Left lung (tissue), 4 donors: ENCODE measurements at regions not wholly inside any gene's neighbourhood (a gene's known extent, or its start where the extent isn't known, plus 50 kb on each side); places are given as distances from the start of the nearest gene placed in this dataset.

ENCODE experiments used
- ATAC-seq: fragments of 200-7000 bp; cut with Tn5 transposase; one replicate; pipeline ENCODE4 v1.9.1; 2020; ENCODE audit warnings: moderate library complexity
- DNase-seq, 4 donors: peaks; one replicate each; pipeline ENCODE4 v3.0.0-alpha.2; 2013 to 2020
- H3K27ac ChIP-seq, 2 donors: fragments of 200-600 bp; sonication (generic) in 1 of 2; one replicate each; pipeline versions ENCODE4 v1.5.0 to v1.8.0; 2020 to 2021
- H3K27me3 ChIP-seq, 2 donors: fragments of 200-600 bp; sonication (generic) in 1 of 2; one replicate each; pipeline versions ENCODE4 v1.5.0 to v1.8.0; 2020 to 2021
- H3K36me3 ChIP-seq, 2 donors: fragments of 200-600 bp; sonication (generic) in 1 of 2; one replicate each; pipeline versions ENCODE4 v1.5.0 to v1.8.0; 2020 to 2021
- H3K4me1 ChIP-seq, 2 donors: fragments of 200-600 bp; one replicate each; pipeline ENCODE4 v1.8.0; 2021
- H3K4me3 ChIP-seq, 2 donors: fragments of 200-600 bp; sonication (generic) in 1 of 2; one replicate each; pipeline versions ENCODE4 v1.5.0 to v1.8.0; 2020 to 2021; ENCODE audit warnings: mild to moderate bottlenecking in 1 of 2
- H3K9me3 ChIP-seq, 2 donors: fragments of 200-600 bp; sonication (generic) in 1 of 2; one replicate each; pipeline versions ENCODE4 v1.5.0 to v1.8.0; 2020 to 2021
- intact Hi-C, 2 donors: fragments of 100-400 bp; cut with DNase I; formaldehyde crosslinking; loops; one replicate each; pipeline versions ENCODE4 v1.11.2 to v1.14.2; 2022
- TF ChIP-seq, protein P1 (sequence below), 2 donors: fragments of 200-600 bp; sonication (generic) in 1 of 2; IDR thresholded peaks; one replicate each; pipeline versions ENCODE4 v1.5.0 to v1.8.0; 2021; ENCODE audit warnings: antibody characterized with exemption in 2 of 2
- donor health status: DM: no; HTN: yes; CAD: no.
- donor health status: DM: no; HTN: no; CAD: no.

- H3K27me3 ChIP-seq, result peaks cover 7 to 45% of the 10 kb centered on the region in 2 donors
- DNase-seq, result peak; percentile 7 to 85 (median 42)
- H3K36me3 ChIP-seq, result no peaks in the 10 kb centered on the region
- peak overlapping the region; percentile 20 to 22 for H3K4me3 ChIP-seq
- TF ChIP-seq, protein P1, sequence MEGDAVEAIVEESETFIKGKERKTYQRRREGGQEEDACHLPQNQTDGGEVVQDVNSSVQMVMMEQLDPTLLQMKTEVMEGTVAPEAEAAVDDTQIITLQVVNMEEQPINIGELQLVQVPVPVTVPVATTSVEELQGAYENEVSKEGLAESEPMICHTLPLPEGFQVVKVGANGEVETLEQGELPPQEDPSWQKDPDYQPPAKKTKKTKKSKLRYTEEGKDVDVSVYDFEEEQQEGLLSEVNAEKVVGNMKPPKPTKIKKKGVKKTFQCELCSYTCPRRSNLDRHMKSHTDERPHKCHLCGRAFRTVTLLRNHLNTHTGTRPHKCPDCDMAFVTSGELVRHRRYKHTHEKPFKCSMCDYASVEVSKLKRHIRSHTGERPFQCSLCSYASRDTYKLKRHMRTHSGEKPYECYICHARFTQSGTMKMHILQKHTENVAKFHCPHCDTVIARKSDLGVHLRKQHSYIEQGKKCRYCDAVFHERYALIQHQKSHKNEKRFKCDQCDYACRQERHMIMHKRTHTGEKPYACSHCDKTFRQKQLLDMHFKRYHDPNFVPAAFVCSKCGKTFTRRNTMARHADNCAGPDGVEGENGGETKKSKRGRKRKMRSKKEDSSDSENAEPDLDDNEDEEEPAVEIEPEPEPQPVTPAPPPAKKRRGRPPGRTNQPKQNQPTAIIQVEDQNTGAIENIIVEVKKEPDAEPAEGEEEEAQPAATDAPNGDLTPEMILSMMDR (IDR thresholded peaks at IDR 0.05), result peak; percentile 59 to 65
- intact Hi-C loops, result no loop called here
- no peak overlapping the region for H3K27ac ChIP-seq
- ATAC-seq, result peak; percentile 96
- H3K4me1 ChIP-seq, result no peaks in the 10 kb centered on the region
- no peaks in the 10 kb centered on the region for H3K9me3 ChIP-seq
Measured at GRCh38 chr2:88350331-88351248, 101.9 kb downstream of the FOXI3 start.

DNA sequence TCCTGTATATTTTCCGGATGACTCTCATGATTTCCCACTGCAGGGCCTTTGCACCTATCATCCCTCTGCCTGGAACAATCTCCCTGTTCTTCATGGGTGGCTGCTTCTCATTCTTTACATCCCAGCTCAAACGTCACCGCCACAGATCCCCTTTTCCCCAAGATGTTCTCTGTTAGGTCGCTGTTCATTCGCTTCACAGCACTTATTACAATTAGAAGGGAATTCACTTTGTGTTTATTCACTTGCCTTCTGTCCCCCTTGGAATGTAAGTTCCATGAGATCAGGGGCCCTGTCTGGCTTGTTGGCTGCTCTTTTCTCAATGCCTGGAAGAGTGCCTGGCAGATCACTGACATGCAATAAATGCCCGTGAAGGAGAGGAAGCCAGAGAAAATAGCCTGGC is 106.7 kb downstream of the FOXI3 start:
- ATAC-seq (no peak), DNase-seq (no peak)
- TF ChIP-seq, protein P1 (IDR thresholded peaks at IDR 0.05), result no peak
- H3K27ac ChIP-seq, result no peak overlapping the region
- no peaks in the 10 kb centered on the region for H3K36me3 ChIP-seq
- peaks cover 5 to 31% of the 10 kb centered on the region in 2 donors for H3K27me3 ChIP-seq
- H3K4me3 ChIP-seq, result no peak overlapping the region
- intact Hi-C loops, result no loop called here
- H3K9me3 ChIP-seq, result no peaks in the 10 kb centered on the region
- no peaks in the 10 kb centered on the region for H3K4me1 ChIP-seq

- no peak for ATAC-seq
- TF ChIP-seq, protein P1 (IDR thresholded peaks at IDR 0.05), result no peak
- intact Hi-C loops, result no loop called here
- Histone ChIP-seq H3K4me1 (no peaks in the 10 kb centered on the region), H3K27me3 (peaks cover 0 to 4% of the 10 kb centered on the region in 2 donors), H3K9me3 (peaks cover 0 to 3% of the 10 kb centered on the region in 2 donors), H3K27ac (no peak overlapping the region), H3K36me3 (no peaks in the 10 kb centered on the region), H3K4me3 (no peak overlapping the region)
- DNase-seq, result no peak
Measured at GRCh38 chr2:88342749-88343148, 109.7 kb downstream of the FOXI3 start.

DNA sequence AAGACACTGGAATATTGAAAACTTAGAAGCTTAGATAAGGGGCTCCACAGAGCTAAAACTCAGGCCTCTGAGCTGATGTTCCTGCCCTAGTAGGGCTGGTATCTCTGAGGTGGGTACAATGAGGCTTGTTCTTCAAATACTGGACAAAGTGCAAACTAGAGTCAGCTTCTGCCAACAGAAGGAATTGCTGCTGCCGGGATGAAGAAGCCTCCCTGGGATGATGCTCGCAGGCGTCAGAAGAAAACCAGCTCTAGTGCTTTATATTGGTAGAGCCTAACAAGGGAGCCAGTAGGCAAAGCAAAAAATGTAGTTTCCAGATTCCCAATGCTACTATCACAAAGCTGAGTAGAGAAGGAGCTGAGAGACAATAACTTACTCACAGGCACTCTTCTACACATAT is 118.1 kb downstream of the FOXI3 start:
- H3K4me1 ChIP-seq, result no peaks in the 10 kb centered on the region
- DNase-seq, result no peak
- H3K27ac ChIP-seq, result no peak overlapping the region
- TF ChIP-seq, protein P1 (IDR thresholded peaks at IDR 0.05), result no peak
- H3K4me3 ChIP-seq, result no peak overlapping the region
- intact Hi-C loops, result no loop called here
- ATAC-seq, result no peak
- peaks cover 0 to 6% of the 10 kb centered on the region in 2 donors for H3K27me3 ChIP-seq
- H3K9me3 ChIP-seq, result no peaks in the 10 kb centered on the region
- no peaks in the 10 kb centered on the region for H3K36me3 ChIP-seq

DNA sequence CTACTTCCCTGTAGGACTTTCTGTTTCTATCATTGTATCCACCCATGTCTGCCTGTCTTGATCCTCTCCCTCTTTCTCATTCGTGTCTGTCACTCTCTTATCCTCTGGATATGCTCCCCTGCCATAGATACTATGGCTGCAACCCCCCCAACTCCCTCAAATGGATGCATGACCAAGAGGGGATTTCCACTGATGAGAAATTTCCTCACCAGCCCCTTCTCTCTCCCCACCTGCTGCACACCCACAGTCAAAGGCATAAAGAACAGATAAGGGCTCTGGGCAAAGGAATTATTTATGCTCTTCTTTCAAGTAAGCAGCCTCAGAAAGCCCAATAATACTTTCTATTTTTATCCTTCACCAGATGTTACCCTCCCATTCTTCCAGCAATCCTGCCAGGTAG is 121.3 kb downstream of the FOXI3 start:
- no peaks in the 10 kb centered on the region for H3K9me3 ChIP-seq
- H3K4me3 ChIP-seq, result no peak overlapping the region
- no peaks in the 10 kb centered on the region for H3K36me3 ChIP-seq
- TF ChIP-seq, protein P1 (IDR thresholded peaks at IDR 0.05), result no peak
- no peak for DNase-seq
- no peaks in the 10 kb centered on the region for H3K4me1 ChIP-seq
- intact Hi-C loops, result no loop called here
- H3K27me3 ChIP-seq, result peaks cover 0 to 1% of the 10 kb centered on the region in 2 donors
- H3K27ac ChIP-seq, result no peak overlapping the region
- no peak for ATAC-seq
